ENCODE measurements at regions not wholly inside any gene's neighbourhood (a gene's known extent, or its start where the extent isn't known, plus 50 kb on each side); places are given as distances from the start of the nearest gene placed in this dataset.

GRCh38 chr13:109516186-109516585 is 270.2 kb downstream of the IRS2 start:
- no peak for DNase-seq (ENCODE audit: low spot score)

GRCh38 chr13:109510013-109510412 is 276.4 kb downstream of the IRS2 start:
- DNase-seq (ENCODE audit: low spot score) = no peak

GRCh38 chr13:109509154-109509900 is 277.1 kb downstream of the IRS2 start:
- DNase-seq (ENCODE audit: low spot score) = no peak

- no peak for DNase-seq (ENCODE audit: low spot score)
These were observed 286.1 kb downstream of the IRS2 start for GRCh38 chr13:109500146-109500773.

- DNase-seq (ENCODE audit: low spot score) = no peak
These were observed 288.5 kb downstream of the IRS2 start for GRCh38 chr13:109497917-109498316.

GRCh38 chr13:109496216-109496615 is 290.2 kb downstream of the IRS2 start:
- DNase-seq (ENCODE audit: low spot score) = no peak

GRCh38 chr13:109494925-109495369 is 291.4 kb downstream of the IRS2 start:
- no peak for DNase-seq (ENCODE audit: low spot score)

GRCh38 chr13:109485136-109485794 is 301.1 kb downstream of the IRS2 start:
- no peak for DNase-seq (ENCODE audit: low spot score)

GRCh38 chr13:109483284-109483683 is 303.1 kb downstream of the IRS2 start:
- no peak for DNase-seq (ENCODE audit: low spot score)

- no peak for DNase-seq (ENCODE audit: low spot score)
These were observed 305.3 kb downstream of the IRS2 start for GRCh38 chr13:109481040-109481439.

- no peak for DNase-seq (ENCODE audit: low spot score)
These were observed 306.1 kb downstream of the IRS2 start for GRCh38 chr13:109480011-109480955.

- DNase-seq (ENCODE audit: low spot score) = no peak
These were observed 306.8 kb downstream of the IRS2 start for GRCh38 chr13:109479534-109479933.

GRCh38 chr13:109476001-109476400 is 310.4 kb downstream of the IRS2 start:
- no peak for DNase-seq (ENCODE audit: low spot score)

- DNase-seq (ENCODE audit: low spot score) = no peak
These were observed 318.3 kb downstream of the IRS2 start for GRCh38 chr13:109468123-109468522.

GRCh38 chr13:109465148-109465547 is 321.2 kb downstream of the IRS2 start:
- no peak for DNase-seq (ENCODE audit: low spot score)

GRCh38 chr13:109454167-109454917 is 332.0 kb downstream of the IRS2 start:
- no peak for DNase-seq (ENCODE audit: low spot score)

GRCh38 chr13:109451726-109452125 is 334.7 kb downstream of the IRS2 start:
- no peak for DNase-seq (ENCODE audit: low spot score)

GRCh38 chr13:109448629-109449028 is 337.8 kb downstream of the IRS2 start:
- no peak for DNase-seq (ENCODE audit: low spot score)

- no peak for DNase-seq (ENCODE audit: low spot score)
These were observed 338.7 kb downstream of the IRS2 start for GRCh38 chr13:109447667-109448066.

GRCh38 chr13:109440320-109440719 is 346.1 kb downstream of the IRS2 start:
- no peak for DNase-seq (ENCODE audit: low spot score)

GRCh38 chr13:109439813-109440212 is 346.6 kb downstream of the IRS2 start:
- no peak for DNase-seq (ENCODE audit: low spot score)

Measured in CD4-positive, alpha-beta T cell treated with Interleukin-2 at 100 ng/mL for 4 hours (primary cell).